ENCODE measurements at regions not wholly inside any gene's neighbourhood (a gene's known extent, or its start where the extent isn't known, plus 50 kb on each side); places are given as distances from the start of the nearest gene placed in this dataset.

DNA sequence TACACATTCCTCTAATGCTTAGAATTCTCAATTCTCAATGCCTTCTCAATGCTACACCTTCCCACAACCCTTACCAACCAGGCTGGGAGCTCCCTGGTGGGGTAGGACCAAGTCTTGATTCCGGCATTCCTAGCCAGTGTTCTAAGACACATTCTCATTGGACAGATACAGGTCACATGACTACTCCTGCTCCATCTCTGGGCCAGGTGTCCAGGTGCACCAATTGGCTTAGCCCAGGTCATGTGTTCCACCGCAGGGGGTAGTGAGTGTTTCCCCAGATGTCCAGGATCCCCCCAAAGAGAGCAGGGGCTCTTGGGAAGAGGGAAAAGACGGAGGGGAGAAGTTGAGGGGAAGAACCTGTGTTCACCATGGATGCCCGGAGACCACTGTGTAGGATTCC, 58.7 kb upstream of the MLN start:
- DNase-seq: no peak

DNA sequence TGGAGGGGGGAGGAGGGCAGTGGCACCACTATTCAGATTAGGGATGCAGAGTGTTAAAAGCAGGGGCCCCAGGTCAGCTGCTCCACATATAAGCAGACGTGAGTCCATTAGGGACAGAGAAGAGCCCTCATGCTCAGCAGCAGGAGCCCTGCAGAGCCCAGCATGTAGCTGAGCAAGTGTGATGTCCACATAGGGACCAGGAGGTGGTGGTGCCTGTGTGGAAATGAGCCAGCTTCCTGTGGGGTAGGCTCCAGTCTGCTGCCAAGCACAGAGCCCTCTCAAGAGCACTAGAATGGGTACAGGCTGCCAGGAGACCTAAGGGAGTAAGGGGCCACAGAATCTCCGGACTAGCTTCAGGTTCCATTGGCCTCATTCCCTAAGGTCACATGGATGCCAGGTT, 57.9 kb upstream of the MLN start:
- DNase-seq: no peak

DNA sequence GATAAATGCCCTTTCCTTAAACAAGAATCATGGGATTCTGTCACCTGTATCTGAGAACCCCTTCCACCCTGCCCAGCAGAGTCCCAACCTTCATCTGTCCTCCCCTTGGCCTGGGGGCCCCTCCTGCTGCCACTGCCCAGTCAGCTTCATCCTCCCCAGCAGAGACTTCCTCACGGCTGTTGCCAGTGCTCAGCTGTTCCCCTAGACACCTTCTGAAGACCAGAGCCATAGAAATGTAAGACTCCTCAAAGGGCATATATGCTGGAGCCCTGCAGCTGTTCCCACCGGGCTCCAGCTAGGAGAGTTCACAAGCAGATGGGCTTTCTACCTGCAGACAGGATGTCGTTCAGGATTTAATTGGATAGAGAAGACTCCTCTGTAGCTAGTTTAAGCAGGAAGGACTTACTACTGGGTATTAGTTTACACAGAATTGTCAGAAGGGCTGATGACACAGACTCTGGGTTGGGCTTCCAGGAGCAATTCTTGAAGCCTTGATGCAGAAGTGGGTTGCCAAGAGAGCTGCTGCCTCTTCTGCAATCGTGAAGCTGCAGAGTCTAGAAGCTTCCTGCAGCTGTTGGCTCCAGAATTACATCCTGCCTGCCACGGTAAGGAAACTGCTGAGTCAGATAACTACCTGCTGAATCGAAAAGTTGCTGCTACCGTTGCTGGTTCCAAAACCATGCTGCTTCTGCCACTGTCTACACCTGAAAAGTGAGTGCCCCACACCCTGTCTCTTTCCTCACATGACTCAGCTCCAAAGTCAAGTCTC, 57.1 kb upstream of the MLN start:
- DNase-seq: peak; percentile 56

DNA sequence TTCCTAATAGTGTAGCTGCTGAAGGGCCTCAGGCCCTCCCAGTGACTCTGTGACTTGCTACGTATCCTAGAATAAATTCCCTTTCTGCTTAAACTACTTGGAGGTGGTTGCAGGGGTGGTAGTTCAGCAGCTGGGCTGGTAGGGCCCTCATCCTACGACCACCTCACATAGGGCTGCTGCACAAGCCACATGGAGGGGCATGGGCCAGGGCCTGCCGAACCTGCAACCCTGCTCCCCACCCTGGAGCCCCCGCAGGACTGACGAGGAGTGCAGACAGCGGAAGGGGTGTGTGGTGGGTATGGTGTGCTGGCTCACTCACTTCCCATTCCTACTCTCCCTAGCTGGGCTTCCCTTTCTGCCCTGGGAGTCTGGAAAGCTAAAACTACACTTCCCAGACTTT, 56.2 kb upstream of the MLN start:
- no peak for DNase-seq

DNA sequence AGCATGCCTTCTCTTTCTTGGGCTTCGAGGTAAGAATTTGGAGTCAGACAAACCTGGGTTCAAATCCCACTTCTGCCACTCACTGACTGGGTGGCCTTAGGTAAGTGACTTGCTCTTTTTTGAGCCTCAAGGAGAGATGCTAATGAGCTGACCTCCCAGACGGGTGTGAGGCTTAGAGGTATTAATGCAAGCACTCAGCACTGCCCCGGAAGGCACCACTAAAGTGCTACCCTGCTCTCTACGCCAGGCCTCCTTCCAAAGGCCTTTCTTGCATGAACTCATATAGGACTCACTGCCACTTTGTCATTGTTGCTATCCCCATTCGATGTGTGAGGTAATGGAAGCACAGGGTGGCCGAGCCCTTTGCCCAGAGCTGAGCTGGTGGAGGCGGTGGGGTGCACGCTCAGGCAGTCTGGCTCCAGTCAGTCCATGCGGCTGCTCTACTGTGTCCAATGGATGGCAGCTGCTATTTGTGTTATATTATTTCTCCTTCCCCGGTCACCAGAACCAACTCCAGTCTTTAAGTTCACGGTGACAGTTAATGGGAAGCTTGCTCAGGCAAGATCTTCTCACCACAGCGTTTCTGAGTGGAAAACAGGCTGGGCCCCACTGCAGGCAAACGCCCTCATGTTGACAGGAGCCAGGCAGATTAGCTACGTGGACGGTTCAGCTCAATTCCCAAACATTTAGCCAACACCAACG, 55.2 kb upstream of the MLN start:
- DNase-seq: no peak

DNA sequence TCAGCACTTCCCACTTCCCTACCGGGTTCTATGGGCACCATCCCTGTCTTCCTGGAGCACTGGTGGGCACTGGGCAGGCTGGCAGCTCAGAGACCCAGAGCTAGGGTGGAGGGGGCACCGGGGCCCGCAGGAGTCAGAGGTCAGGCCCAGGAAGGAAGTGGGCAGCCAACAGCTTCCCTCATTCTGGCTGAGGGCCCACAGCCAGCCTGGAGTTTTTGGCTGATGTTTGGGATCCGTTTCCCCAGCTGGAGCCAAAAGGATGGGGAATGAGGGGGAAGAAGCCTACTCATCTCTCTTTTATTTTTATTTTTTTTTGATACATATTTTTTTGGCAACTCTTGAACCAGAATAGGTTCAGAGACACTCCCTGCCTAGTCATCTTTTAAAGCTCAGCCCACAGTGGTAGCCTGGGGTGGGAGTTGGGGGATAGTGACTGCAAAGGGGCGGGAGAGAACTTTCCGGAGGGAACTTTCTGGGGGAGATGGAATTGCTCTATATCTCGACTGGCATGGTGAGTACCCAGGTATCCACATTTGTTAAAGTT, 54.2 kb upstream of the MLN start:
- no peak for DNase-seq

DNA sequence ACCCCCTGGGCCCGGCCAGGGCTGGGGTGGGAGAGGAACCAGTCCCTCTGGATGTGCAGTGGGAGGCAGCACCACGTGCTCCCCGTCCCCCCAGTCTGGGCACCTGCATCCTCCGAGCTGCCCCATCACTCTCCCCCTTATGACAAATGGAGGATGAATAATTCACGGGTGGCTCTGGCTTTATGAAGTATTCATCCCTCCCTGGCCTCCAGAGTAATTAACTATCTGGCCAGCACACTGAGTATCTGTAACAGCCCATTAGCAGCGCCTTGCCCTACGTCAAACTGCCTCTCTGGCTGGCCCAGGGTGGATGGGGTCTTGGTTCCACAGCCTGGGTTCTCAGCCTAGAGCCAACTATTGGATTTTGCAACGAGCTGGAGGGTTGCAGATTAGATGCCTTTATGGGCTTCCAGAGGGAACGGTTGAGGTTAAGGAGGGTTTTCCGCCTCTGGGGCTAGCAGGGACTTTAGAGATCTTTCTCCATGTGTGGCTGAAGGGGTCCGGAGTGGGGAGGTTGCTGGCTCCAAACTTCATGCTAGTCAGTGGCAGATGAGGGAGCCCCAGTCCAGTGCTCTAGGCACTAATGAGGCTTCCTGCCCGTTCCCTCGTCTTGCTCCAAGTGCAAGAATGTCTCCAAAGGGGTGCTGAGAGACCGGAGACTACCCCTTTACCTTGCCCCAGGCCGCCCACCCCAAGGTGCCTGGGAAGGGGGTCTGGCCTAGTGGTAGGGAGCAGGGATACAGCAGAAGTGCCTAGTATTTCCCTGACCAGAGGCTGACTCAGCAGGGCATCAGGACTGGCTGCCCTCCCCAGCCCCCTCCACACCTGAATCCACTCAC, 53.5 kb upstream of the MLN start:
- peak; percentile 29 for DNase-seq

DNA sequence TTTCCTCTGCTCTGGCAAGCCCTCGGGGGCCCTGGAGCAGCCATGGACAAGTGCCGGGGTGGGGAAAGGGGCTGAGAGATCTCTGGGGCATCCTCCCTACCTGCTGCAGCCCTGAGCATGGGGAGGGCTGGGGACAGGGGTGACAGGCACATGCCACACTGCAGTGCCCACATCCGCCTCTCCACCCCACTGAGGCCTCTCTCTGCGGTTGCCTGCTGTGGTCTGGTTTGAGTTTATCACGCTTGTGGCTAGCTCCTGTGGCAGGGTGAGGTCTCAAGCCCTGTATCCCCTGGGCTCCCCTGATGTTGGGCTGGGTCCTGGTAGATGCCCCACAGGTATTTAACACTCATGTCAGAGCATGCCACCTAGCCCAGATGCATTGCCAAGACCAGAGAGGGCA, 52.9 kb upstream of the MLN start:
- DNase-seq: peak; percentile 91

DNA sequence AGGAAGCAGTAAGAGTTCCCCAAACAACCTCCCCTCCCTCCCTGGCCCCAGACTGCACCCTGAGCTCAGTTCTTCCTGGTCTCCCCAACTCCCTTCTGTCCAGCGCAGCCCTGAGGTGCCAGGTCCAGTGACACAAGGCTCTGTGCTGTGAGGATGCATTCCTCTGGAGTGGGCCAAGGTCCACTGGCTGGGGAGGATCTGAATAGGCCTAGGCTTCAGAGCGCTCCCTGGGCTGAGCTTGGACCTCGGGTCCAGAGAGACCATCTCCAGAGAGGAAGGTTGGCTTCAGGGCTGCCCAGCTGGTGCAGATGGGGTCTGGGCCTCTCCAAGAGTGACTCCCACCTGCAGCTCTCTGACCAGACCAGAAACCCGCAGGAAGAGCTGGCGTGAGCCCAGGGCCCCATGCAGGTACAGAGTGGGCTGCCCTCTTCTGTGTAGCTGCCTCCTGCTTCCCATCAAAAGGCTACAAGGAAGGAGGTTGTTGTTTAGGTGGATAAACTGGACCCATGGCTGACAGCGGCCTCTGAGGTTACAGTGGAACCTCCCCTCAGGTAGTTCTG, 52.3 kb upstream of the MLN start:
- no peak for DNase-seq

DNA sequence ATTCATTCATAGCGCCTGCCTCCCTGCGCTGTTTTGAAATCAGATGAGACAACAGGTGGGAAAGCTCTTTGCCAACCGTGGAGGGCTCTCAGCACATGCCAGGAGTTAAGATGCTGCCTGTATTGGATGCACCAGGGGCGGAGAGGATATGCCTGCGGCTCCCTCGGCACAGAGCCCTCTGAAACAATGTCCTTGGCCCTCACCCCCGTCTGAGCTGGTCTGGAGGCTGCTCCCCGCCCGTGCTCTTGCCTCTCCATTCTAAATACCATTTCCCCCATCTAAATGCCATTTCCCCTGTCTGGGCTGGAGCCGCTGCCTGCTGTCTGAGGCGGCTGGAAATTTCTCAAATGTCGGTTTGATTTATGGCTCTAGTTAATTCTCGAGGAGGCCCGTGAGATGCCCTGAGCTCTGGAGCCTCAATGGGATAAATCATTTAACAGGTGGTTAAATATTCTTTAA, 50.8 kb upstream of the MLN start:
- no peak for DNase-seq

DNA sequence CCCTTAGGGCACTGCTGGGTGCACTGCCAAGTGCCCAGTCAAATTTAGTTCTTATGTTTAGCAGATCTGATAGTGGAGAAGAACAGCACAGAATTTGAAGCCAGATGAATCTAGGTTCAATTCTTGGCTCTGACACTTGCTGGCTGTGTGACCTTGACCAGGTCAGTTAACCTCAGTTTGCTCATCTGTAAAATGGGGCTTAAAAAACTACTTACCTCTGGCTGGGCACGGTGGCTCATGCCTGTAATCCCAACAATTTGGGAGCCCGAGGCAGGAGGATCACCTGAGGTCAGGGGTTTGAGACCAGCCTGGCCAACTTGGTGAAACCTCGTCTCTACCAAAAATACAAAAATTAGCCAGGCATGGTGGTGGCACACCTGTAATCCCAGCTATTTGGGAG, 49.9 kb upstream of the MLN start:
- no peak for DNase-seq
